ENCODE measurements at regions not wholly inside any gene's neighbourhood (a gene's known extent, or its start where the extent isn't known, plus 50 kb on each side); places are given as distances from the start of the nearest gene placed in this dataset.

DNA sequence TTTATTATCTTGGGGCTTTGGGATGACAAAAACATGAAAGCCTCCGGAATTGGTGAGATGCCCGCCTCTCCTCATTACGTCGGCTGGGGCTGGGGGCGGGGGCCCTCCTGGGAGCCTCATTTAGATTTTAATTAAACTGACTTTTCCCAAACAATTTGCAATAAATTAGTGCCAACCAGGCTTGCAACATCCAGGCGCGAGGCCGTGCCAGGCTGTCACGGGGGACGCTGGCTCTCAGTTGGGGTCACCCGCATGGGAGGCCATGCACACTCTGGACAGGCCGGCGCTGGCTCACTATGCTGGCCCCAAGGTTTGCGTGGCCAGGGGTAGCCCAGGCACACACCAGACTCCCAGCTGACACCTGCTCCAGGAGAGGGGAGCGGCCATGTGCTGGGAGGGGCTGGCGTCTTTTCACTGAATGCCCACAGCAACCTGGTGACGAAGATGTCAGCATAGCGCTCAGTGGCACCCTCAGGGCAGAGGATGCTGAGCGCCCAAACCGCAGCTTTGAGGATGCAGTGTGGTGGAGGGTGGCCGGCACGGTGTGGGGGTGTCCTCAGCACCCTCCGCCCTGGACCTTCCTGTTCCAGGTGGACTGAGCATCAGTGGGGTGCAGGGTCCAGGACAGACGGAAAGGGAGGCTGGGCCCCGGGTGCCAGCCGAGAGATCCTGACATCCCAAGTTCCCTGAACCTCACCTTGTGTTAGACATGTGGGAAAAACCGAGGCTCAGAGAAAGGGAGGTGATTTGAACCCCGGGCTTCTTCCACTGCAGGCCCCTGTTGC is 190.8 kb upstream of the C14orf180 start:
- ATAC-seq (ENCODE audit: low read depth) = no peak
- no peaks in the 10 kb centered on the region for H4K20me1 ChIP-seq (ENCODE audit: control insufficient read depth, insufficient read depth, low read length, poor library complexity, severe bottlenecking)
- no peak overlapping the region for H3K27ac ChIP-seq (ENCODE audit: low read length in 2 of 2)
- POLR2A ChIA-PET = no interaction called here
- H3K9ac ChIP-seq (ENCODE audit: low read length) = no peak overlapping the region
- intact Hi-C loops (cut with micrococcal nuclease) = no loop called here
- peaks cover 0 to 19% (median 0%) of the 10 kb centered on the region in 3 donors for H3K9me3 ChIP-seq (ENCODE audit: control extremely low read depth in 1 of 3, control insufficient read depth in 2 of 3, insufficient read depth in 1 of 3, low read length in 2 of 3)
- 86% methylated on average over 23 of the region's 28 CpGs for WGBS (ENCODE audit: insufficient coverage)
- Mint-ChIP-seq H3K9me3 (ENCODE audit: insufficient read depth) (no peaks in the 10 kb centered on the region), H3K27ac (no peak overlapping the region), H3K4me3 (no peak overlapping the region), H3K4me1 (peaks cover 74% of the 10 kb centered on the region), H3K27me3 (peaks cover 6% of the 10 kb centered on the region)
- H3K79me2 ChIP-seq (ENCODE audit: control insufficient read depth, insufficient read depth, low read length) = no peaks in the 10 kb centered on the region
- peaks cover 0 to 8% (median 3%) of the 10 kb centered on the region in 4 experiments for H3K27me3 ChIP-seq (replicated peaks in 1 of 4; ENCODE audit: control extremely low read depth in 1 of 4, control insufficient read depth in 3 of 4, insufficient read depth in 4 of 4, low read length in 3 of 4)
- no peak overlapping the region for H2AFZ ChIP-seq (ENCODE audit: insufficient read depth, low read depth, low read length, poor library complexity, severe bottlenecking)
- DNase-seq = no peak
- H3K36me3 ChIP-seq (replicated peaks in 1 of 2; ENCODE audit: control extremely low read depth in 1 of 2, control insufficient read depth in 1 of 2, extremely low read depth in 1 of 2, insufficient read depth in 2 of 2, low read length in 1 of 2) = no peaks in the 10 kb centered on the region
- peaks cover 60 to 65% of the 10 kb centered on the region in 2 donors for H3K4me1 ChIP-seq (ENCODE audit: control insufficient read depth in 2 of 2, insufficient read depth in 2 of 2, low read length in 2 of 2)
- CTCF ChIA-PET = no interaction called here
- H3K4me3 ChIP-seq (ENCODE audit: control extremely low read depth in 1 of 5, extremely low read depth in 1 of 5, insufficient read depth in 1 of 5, low read depth in 2 of 5, low read length in 4 of 5) = no peak overlapping the region
- H3K4me2 ChIP-seq (replicated peaks; ENCODE audit: low read depth, low read length, poor library complexity, severe bottlenecking) = no peak overlapping the region
- TF ChIP-seq EZH2 (IDR thresholded peaks at IDR 0.05; ENCODE audit: borderline replicate concordance, insufficient read depth, low read depth, low read length, poor library complexity, severe bottlenecking) (no peak), CTCF (IDR thresholded peaks at IDR 0.05) (no peak)
